ENCODE measurements at regions not wholly inside any gene's neighbourhood (a gene's known extent, or its start where the extent isn't known, plus 50 kb on each side); places are given as distances from the start of the nearest gene placed in this dataset.
"Not testable (repeated sequence)": the region's sequence is repeated elsewhere in the genome, so short reads cannot be mapped to it uniquely, and the experiment has no call there.

- no peak for ATAC-seq (replicated peaks)
- no peaks in the 10 kb centered on the region for H3K36me3 Mint-ChIP-seq (ENCODE audit: insufficient read depth)
- no peaks in the 10 kb centered on the region for H3K27me3 Mint-ChIP-seq
Measured at GRCh38 chr6:85058806-85059205, 294.4 kb upstream of the TBX18 start.

DNA sequence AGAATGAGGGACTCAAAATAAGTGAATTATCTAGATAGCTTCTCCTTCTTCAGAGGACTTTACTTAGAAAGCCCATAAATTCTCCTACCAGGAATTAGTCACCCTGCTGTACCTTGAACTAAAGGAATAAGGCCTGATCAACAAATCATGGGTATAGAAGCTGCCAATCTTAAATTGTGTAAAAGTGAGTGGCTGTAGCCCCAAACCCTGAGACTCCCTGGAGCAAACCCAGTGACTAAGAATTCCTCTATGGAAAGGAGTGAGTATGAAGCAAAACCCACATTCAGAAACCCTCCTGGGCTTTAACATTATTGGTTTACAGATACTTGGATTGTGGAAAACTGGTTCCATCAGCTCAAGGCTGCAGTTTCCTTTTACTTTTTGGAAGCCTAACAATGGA is 285.8 kb upstream of the TBX18 start:
- H3K27me3 Mint-ChIP-seq = no peaks in the 10 kb centered on the region

More at GRCh38 chr6:85058806-85059205, 294.4 kb upstream of the TBX18 start:
- H3K4me1 Mint-ChIP-seq (ENCODE audit: low read depth in 2 of 2) = no peaks in the 10 kb centered on the region
- no peak overlapping the region for H3K4me3 Mint-ChIP-seq
- H3K9me3 Mint-ChIP-seq = peaks cover 2 to 6% of the 10 kb centered on the region in 2 donors
- no peak overlapping the region for H3K27ac Mint-ChIP-seq
- DNase-seq = no peak

GRCh38 chr6:85049282-85049681 is 284.9 kb upstream of the TBX18 start:
- ATAC-seq (replicated peaks) = no peak
- Mint-ChIP-seq H3K36me3 (ENCODE audit: insufficient read depth) (no peaks in the 10 kb centered on the region), H3K27ac (no peak overlapping the region), H3K4me3 (no peak overlapping the region), H3K9me3 (peaks cover 1 to 8% of the 10 kb centered on the region in 2 donors), H3K27me3 (no peaks in the 10 kb centered on the region), H3K4me1 (ENCODE audit: low read depth in 2 of 2) (no peaks in the 10 kb centered on the region)
- no peak for DNase-seq

More for the DNA sequence above, 285.8 kb upstream of the TBX18 start:
- Mint-ChIP-seq H3K4me1 (ENCODE audit: low read depth in 2 of 2) (no peaks in the 10 kb centered on the region), H3K27ac (no peak overlapping the region), H3K4me3 (no peak overlapping the region), H3K9me3 (peaks cover 1 to 12% of the 10 kb centered on the region in 2 donors), H3K36me3 (ENCODE audit: insufficient read depth) (no peaks in the 10 kb centered on the region)
- ATAC-seq (replicated peaks) = no peak
- no peak for DNase-seq

GRCh38 chr6:85047818-85048217 is 283.4 kb upstream of the TBX18 start:
- Mint-ChIP-seq H3K4me1 (ENCODE audit: low read depth in 2 of 2) (no peaks in the 10 kb centered on the region), H3K4me3 (no peak overlapping the region)

GRCh38 chr6:85045767-85046166 is 281.4 kb upstream of the TBX18 start:
- H3K27me3 Mint-ChIP-seq; H3K9me3 Mint-ChIP-seq; DNase-seq; H3K4me1 Mint-ChIP-seq (ENCODE audit: low read depth in 2 of 2); H3K27ac Mint-ChIP-seq; ATAC-seq (replicated peaks); H3K4me3 Mint-ChIP-seq; H3K36me3 Mint-ChIP-seq (ENCODE audit: insufficient read depth): not testable (repeated sequence)

More at GRCh38 chr6:85047818-85048217, 283.4 kb upstream of the TBX18 start:
- Mint-ChIP-seq H3K27me3 (no peaks in the 10 kb centered on the region), H3K27ac (no peak overlapping the region), H3K9me3 (peaks cover 3 to 6% of the 10 kb centered on the region in 2 donors), H3K36me3 (ENCODE audit: insufficient read depth) (no peaks in the 10 kb centered on the region)
- no peak for ATAC-seq (replicated peaks)
- no peak for DNase-seq

- DNase-seq (no peak), ATAC-seq (replicated peaks) (no peak)
- Mint-ChIP-seq H3K9me3 (peaks cover 6 to 9% of the 10 kb centered on the region in 2 donors), H3K27me3 (no peaks in the 10 kb centered on the region), H3K27ac (no peak overlapping the region), H3K4me1 (ENCODE audit: low read depth in 2 of 2) (no peaks in the 10 kb centered on the region), H3K36me3 (ENCODE audit: insufficient read depth) (no peaks in the 10 kb centered on the region), H3K4me3 (no peak overlapping the region)
Measured at GRCh38 chr6:85044361-85044760, 280.0 kb upstream of the TBX18 start.

DNA sequence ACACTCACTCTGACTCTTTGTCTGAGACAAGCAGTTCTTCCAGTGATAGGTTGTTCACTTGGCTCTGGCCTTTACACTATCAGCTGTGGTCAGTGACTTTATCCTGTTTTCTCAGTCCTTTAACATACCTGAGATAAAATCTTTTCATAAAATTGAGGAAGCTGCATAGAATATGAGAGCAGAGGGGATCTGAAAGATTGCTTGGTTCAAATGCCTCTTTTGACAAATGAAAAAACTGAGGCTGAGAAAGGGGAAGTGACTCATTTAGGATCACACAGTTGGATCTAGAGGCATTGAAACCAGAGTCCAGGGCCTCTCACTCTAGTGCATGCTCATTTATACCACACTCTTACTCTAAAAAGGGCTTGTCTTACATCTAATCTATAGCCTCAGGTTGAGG is 277.0 kb upstream of the TBX18 start:
- no peak overlapping the region for H3K27ac Mint-ChIP-seq
- no peaks in the 10 kb centered on the region for H3K4me1 Mint-ChIP-seq (ENCODE audit: low read depth in 2 of 2)
- no peak overlapping the region for H3K4me3 Mint-ChIP-seq
- no peaks in the 10 kb centered on the region for H3K36me3 Mint-ChIP-seq (ENCODE audit: insufficient read depth)
- ATAC-seq (replicated peaks) (no peak), DNase-seq (no peak)
- peaks cover 6 to 8% of the 10 kb centered on the region in 2 donors for H3K9me3 Mint-ChIP-seq
- no peaks in the 10 kb centered on the region for H3K27me3 Mint-ChIP-seq

DNA sequence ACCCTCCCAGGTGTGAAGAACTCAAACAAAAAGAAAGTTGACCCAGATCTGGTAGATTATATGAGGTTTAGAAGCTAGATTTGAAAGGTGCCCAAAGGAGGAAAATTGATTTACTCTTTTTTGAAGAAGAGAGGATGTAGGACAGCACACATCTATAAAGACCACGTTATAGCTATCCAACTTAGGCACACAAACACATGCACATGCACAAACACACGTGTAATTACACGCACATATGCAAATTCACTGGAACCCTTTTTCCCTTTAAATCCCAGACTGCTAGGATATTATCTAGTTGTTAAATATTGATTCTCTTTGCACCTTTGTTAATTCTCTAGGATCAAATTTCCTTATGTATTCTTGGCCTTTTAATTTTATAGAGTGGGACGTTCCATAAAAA is 272.8 kb upstream of the TBX18 start:
- Mint-ChIP-seq H3K9me3 (peaks cover 6 to 8% of the 10 kb centered on the region in 2 donors), H3K4me3 (no peak overlapping the region), H3K4me1 (ENCODE audit: low read depth in 2 of 2) (no peaks in the 10 kb centered on the region), H3K27me3 (no peaks in the 10 kb centered on the region), H3K27ac (no peak overlapping the region), H3K36me3 (ENCODE audit: insufficient read depth) (no peaks in the 10 kb centered on the region)
- ATAC-seq (replicated peaks) = no peak
- DNase-seq = no peak

GRCh38 chr6:85035766-85036165 is 271.4 kb upstream of the TBX18 start:
- no peaks in the 10 kb centered on the region for H3K36me3 Mint-ChIP-seq (ENCODE audit: insufficient read depth)
- H3K9me3 Mint-ChIP-seq = peaks cover 4 to 6% of the 10 kb centered on the region in 2 donors
- no peaks in the 10 kb centered on the region for H3K27me3 Mint-ChIP-seq
- DNase-seq = no peak
- H3K4me1 Mint-ChIP-seq (ENCODE audit: low read depth in 2 of 2) = no peaks in the 10 kb centered on the region
- no peak overlapping the region for H3K27ac Mint-ChIP-seq
- no peak for ATAC-seq (replicated peaks)
- no peak overlapping the region for H3K4me3 Mint-ChIP-seq

DNA sequence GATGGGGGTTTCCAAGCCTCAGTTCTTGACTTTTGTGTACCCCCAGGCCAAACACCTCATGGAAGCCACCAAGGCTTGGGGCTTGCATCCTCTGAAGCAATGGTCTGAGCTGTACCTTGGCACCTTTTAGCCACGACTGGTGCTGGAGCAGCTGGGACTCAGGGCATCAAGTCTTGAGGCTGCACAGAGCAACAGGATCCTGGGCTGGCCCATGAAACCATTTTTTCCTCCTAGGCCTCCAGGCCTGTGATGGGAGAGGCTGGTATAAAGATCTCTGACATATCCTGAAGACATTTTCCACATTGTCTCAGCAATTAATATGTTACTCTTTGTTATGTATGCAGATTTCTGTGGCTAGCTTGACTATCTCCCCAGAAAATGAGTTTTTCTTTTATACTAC is 269.1 kb upstream of the TBX18 start:
- no peaks in the 10 kb centered on the region for H3K36me3 Mint-ChIP-seq (ENCODE audit: insufficient read depth)
- no peaks in the 10 kb centered on the region for H3K4me1 Mint-ChIP-seq (ENCODE audit: low read depth in 2 of 2)
- peaks cover 5 to 6% of the 10 kb centered on the region in 2 donors for H3K9me3 Mint-ChIP-seq
- no peak for ATAC-seq (replicated peaks)
- H3K27ac Mint-ChIP-seq = no peak overlapping the region
- no peaks in the 10 kb centered on the region for H3K27me3 Mint-ChIP-seq
- no peak for DNase-seq
- no peak overlapping the region for H3K4me3 Mint-ChIP-seq

- no peaks in the 10 kb centered on the region for H3K27me3 Mint-ChIP-seq
- H3K27ac Mint-ChIP-seq = no peak overlapping the region
- peaks cover 0 to 2% of the 10 kb centered on the region in 2 donors for H3K9me3 Mint-ChIP-seq
- no peaks in the 10 kb centered on the region for H3K4me1 Mint-ChIP-seq (ENCODE audit: low read depth in 2 of 2)
- H3K4me3 Mint-ChIP-seq = no peak overlapping the region
- DNase-seq = no peak
- H3K36me3 Mint-ChIP-seq (ENCODE audit: insufficient read depth) = no peaks in the 10 kb centered on the region
- ATAC-seq (replicated peaks) = no peak
Measured at GRCh38 chr6:85026021-85026420, 261.6 kb upstream of the TBX18 start.

GRCh38 chr6:85023721-85024120 is 259.3 kb upstream of the TBX18 start:
- H3K36me3 Mint-ChIP-seq (ENCODE audit: insufficient read depth) = no peaks in the 10 kb centered on the region
- no peaks in the 10 kb centered on the region for H3K4me1 Mint-ChIP-seq (ENCODE audit: low read depth in 2 of 2)
- peaks cover 0 to 2% of the 10 kb centered on the region in 2 donors for H3K9me3 Mint-ChIP-seq
- H3K27ac Mint-ChIP-seq = peak overlapping the region in 1 of 2 donors; percentile 49
- no peaks in the 10 kb centered on the region for H3K27me3 Mint-ChIP-seq
- no peak for DNase-seq
- ATAC-seq (replicated peaks) = no peak
- H3K4me3 Mint-ChIP-seq = no peak overlapping the region

DNA sequence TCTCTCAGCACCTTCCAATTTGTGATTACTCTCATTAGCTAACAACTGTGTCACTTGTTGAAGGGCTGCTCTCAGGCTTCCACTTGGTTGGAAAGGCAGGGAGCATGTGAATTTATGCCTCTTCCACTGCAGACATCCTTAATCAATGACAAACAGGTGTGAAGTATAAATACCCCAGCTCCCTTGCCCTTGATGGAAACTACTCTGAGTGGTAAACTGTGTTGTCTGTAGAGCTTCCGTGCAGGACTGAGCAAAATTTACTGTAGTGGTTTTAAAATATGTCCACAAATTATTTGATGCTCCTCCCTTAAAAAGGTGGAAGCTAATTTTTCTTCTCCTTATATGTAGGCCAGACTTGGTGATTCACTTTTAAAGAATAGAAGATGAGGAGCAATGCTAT is 253.0 kb upstream of the TBX18 start:
- ATAC-seq (replicated peaks) (no peak), DNase-seq (no peak)
- peaks cover 0 to 10% of the 10 kb centered on the region in 2 donors for H3K27me3 Mint-ChIP-seq
- H3K4me3 Mint-ChIP-seq = no peak overlapping the region
- no peaks in the 10 kb centered on the region for H3K36me3 Mint-ChIP-seq (ENCODE audit: insufficient read depth)
- H3K4me1 Mint-ChIP-seq (ENCODE audit: low read depth in 2 of 2) = no peaks in the 10 kb centered on the region
- H3K27ac Mint-ChIP-seq = no peak overlapping the region
- H3K9me3 Mint-ChIP-seq = peaks cover 3 to 17% of the 10 kb centered on the region in 2 donors

DNA sequence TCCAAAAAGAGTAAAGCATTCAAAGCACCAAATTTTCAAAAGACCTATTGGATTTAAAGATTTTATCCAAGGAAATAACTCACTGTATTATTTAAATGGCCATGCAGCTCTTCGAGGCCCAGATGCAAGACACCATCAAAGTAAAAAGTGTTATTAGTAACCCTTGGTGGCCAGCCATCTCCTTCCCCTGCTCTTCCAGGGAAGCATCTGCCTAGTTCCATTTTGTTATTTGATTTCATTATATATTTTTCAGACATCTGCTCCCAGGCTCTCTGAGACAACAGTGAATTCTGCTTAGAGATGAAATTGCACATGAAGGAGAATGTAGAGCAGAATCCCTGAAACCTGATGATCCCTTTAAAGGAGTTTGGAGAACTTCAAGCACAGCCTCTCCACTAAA is 252.3 kb upstream of the TBX18 start:
- no peaks in the 10 kb centered on the region for H3K36me3 Mint-ChIP-seq (ENCODE audit: insufficient read depth)
- DNase-seq = no peak
- peaks cover 3 to 17% of the 10 kb centered on the region in 2 donors for H3K9me3 Mint-ChIP-seq
- H3K4me1 Mint-ChIP-seq (ENCODE audit: low read depth in 2 of 2) = no peaks in the 10 kb centered on the region
- no peak overlapping the region for H3K27ac Mint-ChIP-seq
- peaks cover 0 to 10% of the 10 kb centered on the region in 2 donors for H3K27me3 Mint-ChIP-seq
- no peak for ATAC-seq (replicated peaks)
- no peak overlapping the region for H3K4me3 Mint-ChIP-seq
